Progenitor cell of endocrine pancreas (in vitro differentiated cells): ENCODE measurements at regions not wholly inside any gene's neighbourhood (a gene's known extent, or its start where the extent isn't known, plus 50 kb on each side); places are given as distances from the start of the nearest gene placed in this dataset.
A peak's percentile ranks its signal among the peaks of the same experiment; 100 is the strongest.

ENCODE experiments used
- DNase-seq: peaks from one replicate; pipeline ENCODE4 v3.0.0; 2021; ENCODE audit warnings: low spot score; ENCODE audit not compliant: unreplicated experiment
- H3K27ac Mint-ChIP-seq: 2 replicates; pipeline ENCODE4 v1.8.0; 2021; ENCODE audit warnings: mild to moderate bottlenecking, moderate library complexity, mixed read lengths
- H3K27me3 Mint-ChIP-seq: 2 replicates; pipeline ENCODE4 v1.8.0; 2021; ENCODE audit warnings: mixed read lengths
- H3K36me3 Mint-ChIP-seq: 2 replicates; pipeline ENCODE4 v1.8.0; 2022; ENCODE audit warnings: mixed read lengths; ENCODE audit not compliant: insufficient read depth
- H3K4me1 Mint-ChIP-seq: 2 replicates; pipeline ENCODE4 v1.8.0; 2021; ENCODE audit warnings: low read depth, mixed read lengths
- H3K4me3 Mint-ChIP-seq: 2 replicates; pipeline ENCODE4 v1.8.0; 2021; ENCODE audit warnings: low read depth, mild to moderate bottlenecking, moderate library complexity, mixed read lengths
- H3K9me3 Mint-ChIP-seq: 2 replicates; pipeline ENCODE4 v1.8.0; 2021; ENCODE audit warnings: low read depth, mixed read lengths
- TF ChIP-seq, protein P1 (sequence below): fragments of 200-600 bp; sonication (generic); IDR thresholded peaks from one replicate; pipeline ENCODE4 v1.5.0; 2021; ENCODE audit warnings: antibody characterized with exemption, mild to moderate bottlenecking; ENCODE audit not compliant: unreplicated experiment

DNA sequence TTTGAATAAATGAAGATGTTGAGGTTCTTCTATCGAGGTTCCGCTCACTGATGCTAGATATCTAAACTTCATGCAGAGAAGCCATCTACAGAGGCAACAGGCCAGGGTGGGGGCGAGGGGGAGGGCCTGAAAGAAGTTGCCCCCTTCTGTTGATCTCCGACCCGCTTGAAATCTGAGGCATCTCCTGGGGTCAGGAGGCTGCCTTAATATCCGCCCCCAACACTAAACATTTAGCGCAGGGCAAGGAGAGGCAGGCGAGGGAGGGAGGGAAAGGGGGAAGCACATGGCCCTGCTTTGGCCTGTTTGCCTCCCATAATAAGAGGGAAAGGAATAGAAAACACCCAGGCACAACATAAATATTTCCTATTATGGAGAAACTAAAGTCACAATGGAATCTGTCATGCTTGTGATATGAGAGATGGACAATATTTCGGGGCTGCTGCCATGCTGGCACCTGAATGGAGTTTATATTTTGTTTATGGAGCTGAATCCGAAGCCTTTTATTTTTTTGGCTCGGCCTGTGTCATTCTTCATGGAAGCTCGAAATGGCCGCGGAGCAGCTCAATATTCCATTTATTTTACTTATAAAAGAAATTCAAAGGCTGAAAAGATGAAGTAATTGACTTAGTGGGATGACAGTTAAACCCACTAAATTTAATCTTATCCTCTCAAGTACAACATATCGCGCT, 221.1 kb downstream of the INSIG2 start:
- Mint-ChIP-seq H3K36me3 (no peaks in the 10 kb centered on the region), H3K4me1 (peaks cover 14% of the 10 kb centered on the region), H3K4me3 (peak overlapping the region; percentile 81), H3K27me3 (peaks cover 6% of the 10 kb centered on the region), H3K27ac (peak overlapping the region; percentile 95), H3K9me3 (no peaks in the 10 kb centered on the region)
- DNase-seq = no peak
- TF ChIP-seq, protein P1, sequence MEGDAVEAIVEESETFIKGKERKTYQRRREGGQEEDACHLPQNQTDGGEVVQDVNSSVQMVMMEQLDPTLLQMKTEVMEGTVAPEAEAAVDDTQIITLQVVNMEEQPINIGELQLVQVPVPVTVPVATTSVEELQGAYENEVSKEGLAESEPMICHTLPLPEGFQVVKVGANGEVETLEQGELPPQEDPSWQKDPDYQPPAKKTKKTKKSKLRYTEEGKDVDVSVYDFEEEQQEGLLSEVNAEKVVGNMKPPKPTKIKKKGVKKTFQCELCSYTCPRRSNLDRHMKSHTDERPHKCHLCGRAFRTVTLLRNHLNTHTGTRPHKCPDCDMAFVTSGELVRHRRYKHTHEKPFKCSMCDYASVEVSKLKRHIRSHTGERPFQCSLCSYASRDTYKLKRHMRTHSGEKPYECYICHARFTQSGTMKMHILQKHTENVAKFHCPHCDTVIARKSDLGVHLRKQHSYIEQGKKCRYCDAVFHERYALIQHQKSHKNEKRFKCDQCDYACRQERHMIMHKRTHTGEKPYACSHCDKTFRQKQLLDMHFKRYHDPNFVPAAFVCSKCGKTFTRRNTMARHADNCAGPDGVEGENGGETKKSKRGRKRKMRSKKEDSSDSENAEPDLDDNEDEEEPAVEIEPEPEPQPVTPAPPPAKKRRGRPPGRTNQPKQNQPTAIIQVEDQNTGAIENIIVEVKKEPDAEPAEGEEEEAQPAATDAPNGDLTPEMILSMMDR = no peak

GRCh38 chr2:118307864-118308263, 219.6 kb downstream of the INSIG2 start:
- H3K27me3 Mint-ChIP-seq = peaks cover 6% of the 10 kb centered on the region
- H3K4me1 Mint-ChIP-seq = peaks cover 14% of the 10 kb centered on the region
- H3K4me3 Mint-ChIP-seq = no peak overlapping the region
- H3K36me3 Mint-ChIP-seq = no peaks in the 10 kb centered on the region
- TF ChIP-seq, protein P1 = no peak
- DNase-seq = no peak
- no peak overlapping the region for H3K27ac Mint-ChIP-seq
- no peaks in the 10 kb centered on the region for H3K9me3 Mint-ChIP-seq

GRCh38 chr2:118301248-118301647, 213.0 kb downstream of the INSIG2 start:
- no peak overlapping the region for H3K27ac Mint-ChIP-seq

GRCh38 chr2:118300832-118301231, 212.6 kb downstream of the INSIG2 start:
- peaks cover 14% of the 10 kb centered on the region for H3K9me3 Mint-ChIP-seq
- H3K36me3 Mint-ChIP-seq = peaks cover 1% of the 10 kb centered on the region
- H3K4me3 Mint-ChIP-seq = no peak overlapping the region
- peaks cover 4% of the 10 kb centered on the region for H3K27me3 Mint-ChIP-seq
- no peak for DNase-seq
- no peak overlapping the region for H3K27ac Mint-ChIP-seq
- H3K4me1 Mint-ChIP-seq = peaks cover 3% of the 10 kb centered on the region
- TF ChIP-seq, protein P1 = no peak

More at GRCh38 chr2:118301248-118301647, 213.0 kb downstream of the INSIG2 start:
- no peak for DNase-seq
- H3K27me3 Mint-ChIP-seq = peaks cover 4% of the 10 kb centered on the region
- peaks cover 10% of the 10 kb centered on the region for H3K9me3 Mint-ChIP-seq
- H3K4me1 Mint-ChIP-seq = peaks cover 6% of the 10 kb centered on the region
- H3K4me3 Mint-ChIP-seq = no peak overlapping the region
- TF ChIP-seq, protein P1 = no peak
- peaks cover 1% of the 10 kb centered on the region for H3K36me3 Mint-ChIP-seq

- H3K4me3 Mint-ChIP-seq = no peak overlapping the region
- TF ChIP-seq, protein P1 = no peak
- no peak overlapping the region for H3K27ac Mint-ChIP-seq
- H3K4me1 Mint-ChIP-seq = no peaks in the 10 kb centered on the region
- H3K36me3 Mint-ChIP-seq = peaks cover 1% of the 10 kb centered on the region
- H3K9me3 Mint-ChIP-seq = peaks cover 14% of the 10 kb centered on the region
- no peak for DNase-seq
- H3K27me3 Mint-ChIP-seq = peaks cover 5% of the 10 kb centered on the region
Measured at GRCh38 chr2:118296663-118297062, 208.4 kb downstream of the INSIG2 start.
